Muscle of back (tissue), 3 donors: ENCODE measurements at regions not wholly inside any gene's neighbourhood (a gene's known extent, or its start where the extent isn't known, plus 50 kb on each side); places are given as distances from the start of the nearest gene placed in this dataset.
A peak's percentile ranks its signal among the peaks of the same experiment; 100 is the strongest.

Experiments used
- DNase-seq, 3 donors: peaks; one replicate each; pipeline versions ENCODE4 v3.0.0 to v3.0.0-alpha.2; 2013

DNA sequence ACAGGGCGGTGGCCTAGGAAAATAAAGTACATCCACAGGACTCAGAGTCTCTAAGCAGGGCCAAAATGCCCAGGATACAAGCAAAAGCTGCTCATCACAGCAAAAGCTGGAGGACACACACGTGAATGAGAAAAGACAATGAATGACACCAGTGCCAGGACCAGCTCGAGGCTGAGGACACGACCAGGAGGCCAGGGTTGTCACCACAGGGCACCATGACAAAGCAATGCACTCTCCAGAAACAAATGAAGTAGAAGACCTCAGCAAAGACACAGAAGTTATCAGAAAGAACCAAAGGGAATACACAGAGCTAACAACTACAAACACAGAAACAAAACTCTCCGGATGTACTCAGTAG lies 92.1 kb downstream of the FOXL3 start:
- DNase-seq, result no peak

DNA sequence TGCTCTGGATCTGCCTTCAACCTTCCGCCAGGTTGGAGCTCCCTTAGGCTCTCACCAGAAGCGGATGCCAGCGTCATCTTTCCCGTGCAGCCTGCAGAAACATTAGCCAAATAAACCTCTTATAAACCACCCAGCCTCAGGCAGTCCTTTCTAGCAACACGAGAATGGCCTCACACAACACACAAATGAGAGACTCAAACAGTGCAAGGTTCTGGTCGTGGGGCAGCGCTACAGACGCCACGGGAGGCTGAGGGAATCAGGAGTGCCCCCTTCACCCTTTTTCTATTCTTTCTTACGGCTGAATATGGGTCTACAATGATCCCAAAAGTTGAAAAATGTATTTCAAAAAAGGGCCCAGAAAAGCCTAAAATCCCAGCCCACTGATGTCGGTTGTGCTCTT lies 96.4 kb downstream of the FOXL3 start:
- no peak for DNase-seq

DNA sequence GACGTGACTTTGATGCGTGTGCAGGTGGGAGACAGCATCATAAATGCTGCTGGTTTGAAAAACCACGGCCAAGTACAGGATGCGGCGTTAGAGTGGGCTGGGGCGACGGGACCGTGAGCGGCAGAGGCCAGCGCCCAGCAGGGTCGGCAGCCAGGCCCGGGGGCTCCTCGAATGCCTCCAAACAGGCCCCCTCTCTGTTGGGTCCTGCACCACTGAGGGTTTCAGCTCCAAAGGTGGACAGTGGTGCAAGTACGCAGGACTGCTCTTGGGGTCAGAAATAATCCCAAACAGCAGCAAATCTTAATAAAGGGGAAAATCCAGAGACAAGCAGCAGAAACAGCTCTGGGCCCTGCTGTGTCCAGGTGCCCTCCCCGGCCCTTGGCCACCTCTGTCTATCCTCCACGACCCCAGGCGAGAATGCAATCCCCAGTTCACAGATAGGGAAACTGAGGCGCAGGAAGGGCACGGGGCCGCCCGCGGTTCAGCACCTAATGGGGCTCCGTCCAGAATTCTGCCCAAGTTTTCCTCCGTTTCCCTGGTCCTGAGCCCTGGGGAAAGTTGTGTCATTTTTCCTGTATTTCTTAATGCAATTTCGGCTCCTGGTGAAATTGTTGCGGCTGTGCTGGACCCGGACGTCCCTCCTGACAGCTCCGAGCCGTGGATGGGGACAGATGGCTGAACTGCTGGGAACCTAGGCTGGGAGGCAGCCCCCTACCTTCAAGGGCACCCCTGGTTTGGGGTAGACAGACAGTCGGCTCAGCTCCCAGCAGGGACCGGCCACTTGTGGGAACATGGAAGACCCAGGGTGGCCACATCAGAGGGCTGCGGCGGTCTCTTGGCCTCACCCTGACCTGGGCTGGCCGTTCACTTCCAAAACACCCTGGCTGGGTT lies 97.4 kb downstream of the FOXL3 start:
- DNase-seq, result no peak

DNA sequence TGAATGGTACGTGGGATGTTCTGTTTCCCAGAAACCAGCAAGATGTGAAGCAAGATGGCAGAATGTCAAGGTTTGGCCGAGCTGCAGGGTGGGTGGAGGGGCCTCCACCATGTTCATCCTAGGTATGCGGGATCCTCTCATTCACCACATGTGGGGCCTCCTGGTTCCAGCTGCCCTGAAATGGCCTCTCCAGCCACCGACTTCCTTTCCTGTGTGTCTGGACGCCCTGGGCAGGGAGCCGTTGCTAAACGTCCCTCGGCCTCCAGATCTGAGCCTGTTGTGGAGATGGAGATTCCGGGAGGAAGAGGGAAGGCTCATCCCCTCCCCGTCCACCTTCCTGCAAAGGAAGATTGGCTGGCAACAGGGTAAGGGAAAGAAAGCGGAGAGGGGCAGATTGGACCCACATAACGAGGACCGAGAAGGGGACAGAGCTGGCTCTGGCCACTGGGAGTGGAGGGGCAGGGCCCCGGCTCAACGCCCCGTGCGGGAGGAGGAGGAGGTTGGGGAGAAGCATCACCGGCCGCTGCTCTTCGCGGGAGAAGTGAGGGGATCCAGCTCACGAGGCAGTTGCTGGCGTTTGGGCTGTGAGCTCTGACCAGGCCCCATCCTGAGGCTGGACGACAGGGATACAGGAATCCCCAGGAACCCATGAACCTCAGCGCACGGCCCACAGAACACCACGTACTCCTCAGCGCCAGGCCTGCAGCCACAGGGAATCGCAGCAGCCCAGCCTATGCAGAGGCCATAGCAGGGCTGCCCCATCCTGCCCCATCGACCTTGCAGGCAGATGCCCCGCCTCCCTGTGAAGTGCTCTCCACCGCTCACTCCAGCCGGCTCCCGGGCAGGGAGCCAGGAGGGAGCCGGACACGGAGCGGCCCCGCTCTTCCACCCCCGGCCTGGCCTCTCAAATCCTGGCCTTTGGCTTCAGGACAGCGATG lies 98.3 kb downstream of the FOXL3 start:
- DNase-seq, result peak in 1 of 3 donors; percentile 35

DNA sequence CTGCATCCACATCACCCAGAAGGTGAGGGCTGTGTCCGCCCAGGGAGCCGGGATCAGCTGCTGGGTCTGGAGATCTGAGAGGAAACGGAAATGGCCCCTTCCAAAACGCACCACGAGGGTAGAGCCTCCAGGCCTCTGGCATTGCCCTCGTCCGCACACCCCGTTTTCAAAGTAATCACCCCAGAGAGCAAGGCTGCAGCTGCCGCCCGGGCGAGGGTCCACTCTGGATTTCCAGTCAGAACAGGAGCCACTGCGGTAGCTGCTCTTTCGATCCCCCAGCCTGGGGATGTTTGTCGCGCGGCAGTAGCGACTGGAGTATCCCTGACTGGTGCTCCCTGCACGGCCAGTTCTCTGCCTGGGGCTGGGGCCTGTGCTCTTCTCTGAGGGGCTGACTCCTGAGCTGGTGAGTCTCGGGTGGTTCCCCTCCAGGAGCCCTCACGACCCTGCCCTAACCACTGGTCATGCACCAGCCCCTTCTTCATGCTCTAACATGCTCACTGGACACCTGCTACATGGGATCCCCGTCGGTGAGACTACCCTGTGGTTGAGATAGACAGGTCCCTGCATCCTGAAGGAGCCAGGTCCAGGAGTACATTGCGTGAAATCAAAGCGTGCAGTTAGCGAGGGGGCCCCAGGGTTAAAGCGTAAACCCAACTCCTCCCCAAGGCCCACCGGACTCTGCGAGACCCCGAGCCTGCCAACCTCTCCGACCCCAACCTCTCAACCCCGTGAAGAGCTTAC lies 99.2 kb downstream of the FOXL3 start:
- DNase-seq, result no peak

DNA sequence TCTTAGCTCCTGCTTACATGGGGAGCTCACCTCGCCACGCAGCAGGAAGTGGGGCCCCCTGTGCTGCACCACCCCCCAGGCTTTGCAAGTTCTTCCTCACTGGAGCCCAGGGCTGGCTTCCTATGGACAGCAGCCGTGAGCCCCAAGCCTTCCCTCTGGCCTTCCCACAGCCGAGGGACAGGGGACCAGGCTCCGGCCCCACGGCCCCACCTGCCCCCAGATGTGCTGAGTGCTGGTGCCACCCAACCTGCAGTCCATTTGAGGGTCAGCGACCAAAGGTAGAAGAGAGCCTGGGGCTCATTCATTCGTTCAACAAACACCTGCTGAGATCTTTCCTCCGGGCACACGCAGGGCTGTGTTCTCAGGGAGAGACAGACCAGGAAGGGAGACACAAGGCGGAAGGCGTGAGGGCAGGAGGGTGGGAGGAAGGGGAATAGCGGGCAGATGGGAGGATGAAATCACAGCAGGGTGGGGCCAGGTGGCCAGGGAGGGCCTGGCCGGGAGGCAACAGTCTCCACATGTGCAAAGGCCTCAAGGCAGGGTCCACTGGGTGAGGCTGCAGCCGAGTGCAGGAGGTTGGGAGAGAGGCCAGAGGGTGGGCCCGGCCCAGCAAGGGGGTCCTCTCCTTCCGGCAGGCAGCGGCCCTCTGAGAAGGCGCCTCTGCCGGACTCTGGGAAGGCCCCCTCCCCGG lies 100.1 kb downstream of the FOXL3 start:
- DNase-seq, result no peak

DNA sequence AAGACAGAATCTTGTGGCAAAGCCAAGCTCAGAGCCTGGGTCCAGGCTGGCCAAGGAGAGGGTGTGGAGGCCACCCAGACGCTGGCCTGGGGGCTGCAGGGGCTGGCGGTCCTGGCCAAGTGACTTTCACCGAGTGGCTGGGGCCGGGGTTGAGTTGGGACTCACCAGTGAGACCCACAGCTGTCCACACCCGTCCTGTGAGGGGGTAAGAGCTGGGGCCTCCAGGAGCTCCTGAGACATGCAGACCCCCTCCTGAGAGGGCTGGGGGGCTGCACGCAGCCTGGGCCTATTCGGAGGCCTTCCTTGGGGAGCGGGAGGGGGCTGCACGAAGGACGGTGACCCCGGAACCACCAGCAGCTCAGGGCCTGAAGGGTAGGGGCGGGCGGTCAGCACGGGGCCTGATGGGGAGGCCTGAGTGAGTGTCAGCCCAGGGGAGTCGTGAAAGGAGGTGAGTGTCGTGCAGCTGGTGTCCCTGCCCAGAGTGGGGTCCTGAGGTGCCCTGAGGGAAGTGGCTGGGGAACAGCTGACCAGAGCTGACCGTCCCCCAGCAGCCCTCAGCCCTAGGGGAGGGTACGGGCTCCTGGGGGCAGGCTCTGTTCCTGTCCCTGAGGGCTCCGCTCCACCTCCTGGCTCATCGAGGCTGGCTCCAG lies 100.9 kb downstream of the FOXL3 start:
- DNase-seq, result no peak

DNA sequence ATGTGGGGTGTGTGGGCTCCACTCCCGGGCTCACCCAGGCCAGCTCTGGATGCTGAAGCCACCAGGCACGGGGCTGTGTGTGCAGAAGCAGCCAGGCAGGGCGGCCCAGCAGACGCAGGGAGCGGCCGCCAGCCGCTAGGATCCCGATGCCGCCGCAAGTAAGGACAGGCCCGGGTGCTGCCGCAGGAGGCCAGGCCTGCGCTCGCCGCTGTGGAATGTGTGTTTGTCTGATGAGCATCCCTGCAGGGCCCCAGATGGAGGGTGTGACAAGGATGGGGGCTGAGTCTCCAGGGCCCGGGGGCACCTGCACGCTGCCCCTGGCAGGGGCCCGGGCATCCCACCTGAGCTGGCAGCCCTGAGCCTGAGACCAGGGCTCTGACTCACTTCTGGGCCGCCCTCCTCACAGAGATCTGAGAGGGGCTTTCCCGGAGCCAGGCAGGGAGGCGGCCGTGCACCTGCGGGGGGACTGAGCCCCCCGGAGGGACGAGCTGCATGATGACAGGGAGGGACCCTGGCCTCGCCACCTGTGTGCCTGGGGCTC lies 101.5 kb downstream of the FOXL3 start:
- DNase-seq, result no peak

DNA sequence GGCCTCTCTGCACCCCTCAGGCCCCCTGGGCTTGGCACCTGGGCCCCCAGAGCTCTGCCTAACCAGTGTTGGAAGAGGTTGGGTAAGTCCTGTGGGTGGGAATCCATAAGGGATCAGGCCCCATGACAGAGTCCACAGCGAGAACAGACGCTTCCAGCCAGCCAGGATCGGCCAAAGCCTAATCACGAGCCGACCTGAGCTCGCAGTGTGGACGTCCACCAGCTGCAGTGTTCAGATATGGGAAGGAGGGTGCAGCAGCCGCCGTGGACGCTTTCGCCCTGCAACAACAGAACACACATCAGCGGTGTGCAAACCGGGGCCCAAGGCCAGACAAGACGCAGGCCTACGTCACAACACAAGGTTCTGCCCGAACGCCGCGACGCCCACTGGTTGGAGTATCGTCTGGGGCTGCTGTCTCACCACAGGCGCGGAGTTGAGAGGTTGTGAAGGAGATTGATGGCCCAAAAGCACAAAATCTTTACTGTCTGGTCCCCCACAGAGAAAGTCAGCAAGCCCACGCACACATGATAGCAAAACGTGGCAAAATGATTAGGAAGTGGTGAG lies 102.1 kb downstream of the FOXL3 start:
- no peak for DNase-seq

DNA sequence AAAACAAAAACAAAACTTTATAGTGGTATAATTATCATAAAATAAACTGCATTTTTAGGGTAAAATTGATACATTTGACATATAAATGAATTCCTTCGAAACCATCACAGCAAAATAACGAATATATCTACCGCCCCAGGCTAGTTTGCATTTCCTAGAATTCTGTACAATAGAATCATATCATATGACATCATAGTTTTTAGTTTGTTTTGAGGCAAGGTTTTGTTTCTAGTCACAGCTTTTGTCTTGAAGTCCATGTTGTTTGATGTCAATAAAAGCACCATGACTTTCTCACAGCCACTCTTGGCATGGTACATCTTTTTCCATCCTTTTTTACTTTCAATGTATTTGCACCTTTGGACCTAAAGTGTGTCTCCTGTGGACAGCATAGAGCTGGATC lies 102.9 kb downstream of the FOXL3 start:
- DNase-seq, result no peak

DNA sequence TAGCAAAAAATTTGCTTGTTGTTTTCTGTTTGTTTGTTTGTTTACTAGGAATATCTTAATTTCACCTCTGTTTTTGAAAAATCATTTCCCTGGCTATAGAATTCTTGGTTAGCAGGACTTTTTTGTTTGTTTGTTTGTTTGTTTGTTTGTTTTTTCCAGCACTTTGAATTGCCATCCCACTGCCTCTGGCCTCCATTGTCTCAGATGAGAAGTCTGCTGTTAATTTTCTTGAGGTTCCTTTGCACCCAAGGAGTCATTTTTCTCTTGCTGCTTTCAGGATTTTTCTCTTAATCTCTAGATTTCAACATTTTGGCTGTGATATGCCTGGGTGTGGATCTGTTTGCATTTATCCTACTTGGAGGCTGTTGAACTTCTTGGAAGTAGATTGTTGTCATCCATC lies 105.7 kb downstream of the FOXL3 start:
- DNase-seq, result no peak

DNA sequence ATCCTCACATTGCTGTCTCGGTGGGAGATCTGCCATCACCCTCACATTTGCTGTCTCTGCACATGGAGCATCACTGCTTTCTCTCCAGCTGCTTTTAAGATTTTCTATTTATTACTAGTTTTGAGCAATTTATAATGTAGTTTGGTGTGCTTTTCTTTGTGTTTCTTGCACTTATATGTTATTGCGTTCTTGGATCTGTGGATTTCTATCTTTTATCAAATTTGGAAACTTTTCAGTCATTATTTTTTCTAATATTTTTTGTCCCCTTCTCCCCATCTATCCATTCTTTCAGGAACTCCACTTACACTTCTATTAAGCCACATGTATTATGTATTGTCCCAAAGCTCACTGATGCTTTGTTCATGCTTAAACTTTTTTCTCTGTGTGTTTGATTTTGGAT lies 108.9 kb downstream of the FOXL3 start:
- DNase-seq, result no peak

DNA sequence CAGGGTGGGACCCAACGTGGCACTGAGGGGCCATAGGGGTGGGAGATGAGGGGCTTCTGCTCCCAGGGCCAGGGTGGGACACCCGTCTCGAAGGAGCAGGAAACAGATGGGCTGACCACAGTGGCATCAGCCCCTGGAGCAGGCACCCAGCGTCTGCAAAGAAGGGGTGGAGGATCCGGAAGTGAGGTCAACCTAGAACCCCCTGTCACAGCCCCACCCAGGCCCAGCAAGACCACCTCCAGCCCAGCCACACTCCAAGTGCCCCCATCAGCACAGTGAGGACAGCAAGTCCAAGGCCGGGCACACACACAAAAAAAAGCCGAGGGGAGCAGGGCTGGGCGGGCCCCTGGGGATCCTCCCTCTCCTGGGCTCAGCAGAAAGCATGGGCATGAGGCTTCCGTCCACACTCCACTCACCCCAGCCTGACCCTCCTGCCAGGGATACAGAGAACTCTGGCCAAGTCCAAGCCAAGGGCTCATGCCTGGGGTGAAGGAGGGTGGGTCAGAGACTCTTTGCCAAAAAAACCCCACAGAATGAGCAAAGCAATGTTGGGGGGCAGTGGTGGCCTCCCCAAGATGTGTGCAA lies 111.0 kb downstream of the FOXL3 start:
- DNase-seq, result no peak

DNA sequence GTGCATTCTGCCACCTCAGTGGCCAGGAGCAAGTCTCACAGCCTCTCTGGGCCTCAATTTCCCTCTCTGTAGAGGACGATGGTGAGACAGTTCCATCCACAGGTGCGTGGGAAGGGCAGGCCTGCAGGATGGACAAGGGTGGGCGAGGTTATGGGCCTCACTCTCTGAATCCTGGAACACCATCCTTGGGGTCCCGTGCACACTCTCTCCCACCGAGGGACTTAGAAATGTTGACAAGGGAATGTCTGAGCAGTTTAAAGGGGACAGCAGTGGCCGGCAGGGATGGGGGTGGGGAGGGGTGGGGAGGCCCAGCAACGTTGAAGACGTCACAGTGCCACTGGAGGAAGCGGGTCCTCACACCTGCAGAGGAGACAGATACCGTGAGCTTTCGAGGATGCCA lies 111.5 kb downstream of the FOXL3 start:
- no peak for DNase-seq

DNA sequence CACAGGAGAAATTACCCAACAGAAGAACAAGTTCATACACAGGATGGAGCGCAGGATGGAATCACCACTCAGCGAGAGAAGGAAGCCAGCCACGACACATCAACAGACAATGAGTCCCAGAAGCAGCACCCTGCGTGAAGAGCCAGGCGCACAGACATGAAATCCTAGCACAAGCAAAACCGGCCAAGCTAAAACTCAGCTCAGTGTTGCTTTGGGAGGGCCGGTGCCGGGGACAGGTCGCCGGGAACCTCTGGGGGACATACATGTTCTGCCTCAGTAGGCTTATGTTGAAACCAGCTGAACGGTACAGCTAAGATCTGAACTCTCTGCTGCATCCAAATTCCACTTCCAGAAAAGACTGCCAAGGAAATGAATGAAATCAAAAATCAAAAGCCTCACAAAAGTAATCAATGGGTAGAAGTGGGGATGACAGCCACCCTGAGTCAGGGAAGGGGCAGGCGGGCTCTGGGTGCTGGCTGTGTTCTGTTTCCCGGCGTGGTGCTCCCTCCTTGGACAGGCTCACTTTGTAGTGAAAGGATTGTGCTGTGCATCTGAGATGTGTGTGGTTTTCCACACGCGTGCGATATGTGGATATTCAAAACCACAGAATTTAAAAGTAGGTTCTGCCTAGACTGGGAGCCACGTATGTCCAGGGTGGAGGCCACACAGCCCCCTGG lies 114.7 kb downstream of the PDGFA start:
- DNase-seq, result no peak

DNA sequence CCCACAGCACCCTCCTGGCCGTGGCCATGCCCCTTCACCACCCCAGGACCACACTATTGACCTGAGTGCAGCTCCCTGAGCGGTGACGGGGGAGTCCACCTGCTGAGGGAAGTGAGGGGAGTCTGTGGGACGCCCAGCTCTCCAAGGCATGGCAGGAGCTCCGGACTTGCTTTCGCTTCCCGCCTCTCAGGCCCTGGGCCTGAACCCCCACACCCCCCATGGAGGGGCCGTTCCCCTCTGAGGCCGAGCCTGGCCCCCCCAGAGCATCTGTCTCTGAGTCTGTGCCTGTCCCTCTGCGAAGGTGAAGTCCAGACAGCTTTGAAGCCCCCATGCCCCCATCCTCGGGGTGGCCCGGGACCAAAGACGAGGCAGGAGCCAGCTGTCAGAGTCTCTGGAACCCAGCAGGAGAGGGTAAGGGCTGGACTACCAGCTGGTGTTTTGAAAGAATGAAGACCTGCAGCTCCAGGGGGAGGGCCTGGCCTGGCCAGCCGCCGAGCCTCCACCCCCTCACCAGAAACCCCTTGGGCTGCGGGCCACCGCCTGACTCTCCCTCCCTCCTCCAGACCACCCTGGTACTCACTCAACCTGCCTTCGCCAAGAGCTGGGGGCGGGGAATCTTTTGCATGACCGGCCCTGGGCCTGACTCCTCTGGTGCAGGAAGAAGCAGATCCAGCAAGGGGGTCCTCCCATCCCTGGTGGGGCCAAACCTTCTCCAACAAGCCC lies 114.0 kb downstream of the PDGFA start:
- DNase-seq, result no peak

DNA sequence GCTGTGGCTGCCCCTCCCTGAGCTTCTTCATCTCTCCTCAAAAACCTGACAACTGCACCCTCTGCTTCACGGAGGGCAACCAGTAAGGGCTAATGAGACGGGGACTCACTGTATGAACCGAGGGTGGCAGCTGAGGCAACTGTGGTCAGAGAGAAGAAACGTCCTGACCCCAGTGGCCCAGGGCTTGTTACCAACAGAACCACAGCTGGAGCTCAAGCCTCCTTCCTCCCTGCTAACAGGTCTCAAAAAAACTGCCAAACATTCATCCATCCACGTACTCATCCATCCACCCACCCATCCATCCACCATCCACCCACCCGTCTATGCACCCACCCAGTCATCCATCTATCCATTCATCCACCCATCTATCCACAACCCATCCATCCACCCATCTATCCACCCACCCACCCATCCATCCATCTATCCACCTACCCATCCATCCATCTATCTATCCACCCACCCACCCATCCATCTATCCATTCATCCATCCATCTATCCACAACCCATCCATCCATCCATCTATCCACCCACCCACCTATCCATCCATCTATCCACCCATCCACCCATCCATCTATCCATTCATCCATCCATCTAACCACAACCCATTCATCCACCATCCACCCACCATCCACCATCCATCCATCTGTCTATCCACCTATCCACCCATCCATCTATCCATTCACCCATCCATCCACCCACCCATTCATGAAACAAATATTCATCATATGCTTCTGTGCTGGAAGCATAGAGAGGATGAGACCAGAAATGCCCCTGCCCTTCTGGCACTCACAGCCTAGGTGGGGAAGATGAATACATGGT lies 111.7 kb downstream of the PDGFA start:
- DNase-seq, result no peak
